Dedifferentiated amniotic fluid mesenchymal stem cell (primary cell): ENCODE measurements at regions not wholly inside any gene's neighbourhood (a gene's known extent, or its start where the extent isn't known, plus 50 kb on each side); places are given as distances from the start of the nearest gene placed in this dataset.
"Not testable (repeated sequence)": the region's sequence is repeated elsewhere in the genome, so short reads cannot be mapped to it uniquely, and the experiment has no call there.

Experiments used
- DNase-seq: peaks from one replicate; pipeline ENCODE4 v3.0.0-alpha.2; 2016; ENCODE audit errors: extremely low spot score

DNA sequence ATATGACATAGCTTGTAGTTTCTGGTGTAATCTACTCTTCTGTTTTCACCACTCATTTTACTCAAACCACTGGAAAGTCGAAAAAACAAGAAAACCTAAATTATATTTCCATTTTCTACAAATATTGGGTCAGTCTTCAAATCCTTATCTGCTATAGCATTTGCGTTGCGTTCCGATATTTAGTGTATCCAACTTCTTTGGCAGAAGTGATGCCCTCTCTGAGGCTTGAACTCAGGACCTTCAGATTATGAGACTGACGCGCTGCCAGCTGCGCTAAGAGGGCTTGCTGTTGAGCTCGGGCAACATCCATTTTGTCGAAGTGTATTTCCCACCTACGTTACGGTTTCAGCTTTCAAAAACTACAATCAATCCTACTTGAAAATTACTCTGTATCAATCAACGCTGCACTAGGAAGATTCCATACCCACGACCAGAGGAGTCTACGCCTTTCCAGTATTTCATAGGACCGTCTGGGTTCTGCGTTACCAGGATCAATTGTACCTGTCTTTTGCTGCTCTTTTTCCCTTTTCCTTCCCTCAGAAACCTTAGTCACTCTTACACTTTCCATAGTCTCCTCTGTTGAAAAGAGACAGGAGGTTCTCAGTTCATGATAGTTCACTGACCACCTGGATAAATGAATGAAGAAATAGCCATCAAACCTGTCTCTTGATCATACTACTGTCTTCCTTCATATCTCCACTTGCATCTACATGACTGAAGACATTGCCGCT is 140.5 kb upstream of the ZNF322 start:
- not testable (repeated sequence) for DNase-seq

DNA sequence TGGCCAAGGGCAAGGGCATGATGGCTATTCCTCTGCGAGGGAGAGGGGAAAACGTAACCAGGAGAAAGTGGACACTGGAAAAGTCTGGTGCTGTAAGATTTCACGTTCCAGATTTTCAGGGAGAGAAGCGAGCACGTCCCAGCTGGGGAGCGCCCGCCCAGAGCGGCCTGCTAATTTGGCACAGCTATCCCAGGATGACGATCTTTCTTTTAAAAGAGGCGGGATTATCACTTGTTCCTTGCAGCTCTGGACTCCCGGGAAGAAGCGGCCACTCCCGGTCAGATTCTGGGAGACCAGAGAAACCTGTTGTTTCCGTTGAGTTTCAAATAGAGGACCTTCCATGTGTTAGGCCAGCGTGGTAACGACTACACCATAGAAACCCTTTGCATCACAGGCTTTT is 144.2 kb upstream of the ZNF322 start:
- not testable (repeated sequence) for DNase-seq

DNA sequence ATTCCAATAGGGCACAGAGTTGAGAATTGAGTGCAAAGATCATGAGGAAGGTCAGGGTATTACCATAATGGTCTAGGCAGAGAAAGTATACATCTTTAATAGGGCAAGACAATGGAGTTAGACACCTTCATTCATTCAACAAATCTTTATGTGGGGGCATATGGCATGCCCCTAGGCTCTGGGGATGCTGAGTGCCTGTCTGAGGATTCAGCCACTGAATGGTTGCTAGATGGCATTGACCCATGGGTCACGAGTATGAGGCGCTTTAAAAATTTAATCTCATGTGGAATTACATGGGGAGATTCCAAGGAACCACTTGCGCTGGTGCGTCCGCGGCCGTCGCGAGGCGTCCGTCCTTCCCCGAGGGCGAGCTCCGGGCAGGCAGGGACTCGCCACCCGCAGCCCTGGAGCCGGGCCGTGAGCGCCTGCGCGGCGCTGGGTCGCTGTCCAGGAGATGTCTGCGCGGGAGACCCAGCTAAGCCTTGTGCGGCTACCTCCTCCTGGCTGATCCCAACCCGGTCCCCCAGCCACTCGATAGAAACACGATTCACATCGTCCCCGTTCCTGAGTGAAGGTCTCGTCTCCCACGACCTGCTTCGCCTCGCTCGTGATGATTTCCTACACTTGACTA is 152.1 kb upstream of the ZNF322 start:
- not testable (repeated sequence) for DNase-seq

- not testable (repeated sequence) for DNase-seq
Observed at GRCh38 chr6:26818640-26819225, 159.2 kb upstream of the ZNF322 start.

- not testable (repeated sequence) for DNase-seq
Observed at GRCh38 chr6:26827965-26828364, 168.4 kb upstream of the ZNF322 start.

- DNase-seq, result not testable (repeated sequence)
Observed at GRCh38 chr6:26829480-26829879, 169.9 kb upstream of the ZNF322 start.

- DNase-seq, result not testable (repeated sequence)
Observed at GRCh38 chr6:26830992-26831391, 171.4 kb upstream of the ZNF322 start.

- not testable (repeated sequence) for DNase-seq
Observed at GRCh38 chr6:26835707-26836106, 176.2 kb upstream of the ZNF322 start.

DNA sequence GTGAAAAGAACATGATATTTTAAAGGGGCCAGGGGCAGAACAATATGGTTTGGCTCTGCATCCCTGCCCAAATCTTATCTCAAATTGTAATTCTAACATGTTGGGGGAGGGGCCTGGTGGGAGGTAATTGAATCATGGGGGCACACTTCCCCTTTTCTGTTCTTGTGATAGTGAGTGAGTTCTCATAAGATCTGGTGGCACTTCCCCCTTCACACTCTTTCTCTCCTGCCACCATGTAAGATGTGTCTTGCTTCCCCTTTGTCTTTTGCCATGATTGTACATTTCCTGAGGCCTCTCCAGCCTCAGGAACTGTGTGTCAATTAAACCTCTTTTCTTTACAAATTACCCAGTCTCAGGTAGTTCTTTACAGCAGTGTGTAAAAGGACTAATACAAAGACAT is 177.1 kb upstream of the ZNF322 start:
- not testable (repeated sequence) for DNase-seq

- not testable (repeated sequence) for DNase-seq
Observed at GRCh38 chr6:26844823-26845222, 185.3 kb upstream of the ZNF322 start.

DNA sequence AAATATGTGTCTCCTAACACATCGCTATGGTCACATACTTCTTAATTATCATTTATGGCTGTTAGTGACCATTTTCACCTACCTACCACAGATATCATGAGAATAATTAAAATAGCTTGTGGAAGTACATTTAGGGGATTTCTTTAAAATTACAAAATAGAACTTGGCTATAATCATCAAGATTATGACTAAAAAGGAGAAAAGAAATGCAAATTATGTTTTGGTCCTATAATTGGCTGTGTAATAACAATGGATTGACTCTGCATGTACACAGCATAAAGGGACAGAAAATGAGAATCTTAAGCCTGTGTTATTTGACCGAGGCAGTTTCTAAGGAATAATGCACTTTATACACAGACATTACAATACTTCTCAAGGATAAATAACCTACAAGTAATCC is 197.7 kb upstream of the ZNF322 start:
- DNase-seq, result not testable (repeated sequence)

- not testable (repeated sequence) for DNase-seq
Observed at GRCh38 chr6:26859067-26859770, 199.7 kb upstream of the ZNF322 start.

- not testable (repeated sequence) for DNase-seq
Observed at GRCh38 chr6:26859771-26860163, 200.2 kb upstream of the ZNF322 start.

GRCh38 chr6:26861913-26862312 is 202.4 kb upstream of the ZNF322 start:
- DNase-seq, result not testable (repeated sequence)

DNA sequence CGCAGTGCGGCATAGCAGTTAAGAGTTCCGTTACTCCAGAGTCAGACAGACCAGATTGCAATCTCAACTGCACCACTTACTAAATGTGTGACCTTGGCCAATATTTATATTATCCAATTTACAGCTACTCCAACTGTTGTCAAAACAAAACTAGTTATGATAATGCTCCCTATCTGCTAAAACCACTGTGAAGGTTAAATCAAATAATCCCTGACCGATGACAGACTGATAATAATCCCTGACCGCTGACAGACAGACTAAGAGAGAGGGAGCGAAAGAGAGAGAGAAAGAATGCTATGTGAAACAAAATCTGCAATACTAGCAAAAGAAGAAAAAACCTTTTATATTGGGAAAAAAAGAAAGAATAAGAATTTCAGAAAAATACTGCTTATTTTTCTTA is 204.1 kb upstream of the ZNF322 start:
- DNase-seq, result not testable (repeated sequence)

DNA sequence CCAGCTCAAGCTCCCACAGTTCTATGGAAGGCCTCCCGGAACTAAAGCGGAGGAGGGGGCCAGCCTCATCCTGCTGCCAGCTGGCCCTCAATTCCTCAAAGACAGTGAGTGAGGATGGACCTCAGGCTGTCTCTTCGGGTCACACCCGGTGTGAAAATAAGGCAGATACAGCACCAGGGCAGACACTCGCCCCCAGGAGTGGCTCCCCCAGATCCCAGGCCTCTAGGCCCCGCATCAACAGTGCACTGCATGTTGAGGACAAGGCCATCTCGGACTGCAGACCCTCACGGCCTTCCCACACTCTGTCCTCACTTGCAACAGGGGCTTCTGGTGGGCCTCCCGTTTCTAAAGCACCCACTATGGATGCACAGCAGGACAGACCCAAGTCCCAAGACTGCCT is 239.2 kb upstream of the ZNF322 start:
- not testable (repeated sequence) for DNase-seq

DNA sequence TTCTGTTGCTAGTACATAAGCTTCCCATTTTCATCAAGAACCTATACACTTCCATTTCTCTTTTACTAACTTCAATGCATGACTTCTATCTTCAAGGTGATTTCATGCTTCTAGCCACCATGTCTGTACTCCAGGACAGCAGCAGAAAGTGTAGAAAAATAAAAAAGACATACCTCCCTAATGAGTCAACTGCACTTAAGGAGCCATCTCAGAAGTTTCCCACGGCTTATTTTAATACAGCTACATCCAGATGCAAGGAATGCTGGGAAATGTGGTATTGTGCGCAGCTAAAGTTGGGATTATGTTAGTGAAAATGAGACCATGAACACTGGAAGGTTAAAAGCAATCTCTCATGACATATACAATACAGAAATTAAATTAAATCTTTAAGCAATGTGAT is 264.7 kb upstream of the ZNF322 start:
- peak; percentile 14 for DNase-seq

- DNase-seq, result not testable (repeated sequence)
Observed at GRCh38 chr6:26928190-26928589, 268.6 kb upstream of the ZNF322 start.

- DNase-seq, result not testable (repeated sequence)
Observed at GRCh38 chr6:26937258-26937657, 277.7 kb upstream of the ZNF322 start.

- not testable (repeated sequence) for DNase-seq
Observed at GRCh38 chr6:26951211-26951610, 291.7 kb upstream of the ZNF322 start.

GRCh38 chr6:26956078-26956600 is 291.4 kb upstream of the PRSS16 start:
- peak; percentile 38 for DNase-seq

GRCh38 chr6:26956601-26957184 is 290.8 kb upstream of the PRSS16 start:
- DNase-seq, result peak; percentile 47
